ENCODE measurements at regions not wholly inside any gene's neighbourhood (a gene's known extent, or its start where the extent isn't known, plus 50 kb on each side); places are given as distances from the start of the nearest gene placed in this dataset.

DNA sequence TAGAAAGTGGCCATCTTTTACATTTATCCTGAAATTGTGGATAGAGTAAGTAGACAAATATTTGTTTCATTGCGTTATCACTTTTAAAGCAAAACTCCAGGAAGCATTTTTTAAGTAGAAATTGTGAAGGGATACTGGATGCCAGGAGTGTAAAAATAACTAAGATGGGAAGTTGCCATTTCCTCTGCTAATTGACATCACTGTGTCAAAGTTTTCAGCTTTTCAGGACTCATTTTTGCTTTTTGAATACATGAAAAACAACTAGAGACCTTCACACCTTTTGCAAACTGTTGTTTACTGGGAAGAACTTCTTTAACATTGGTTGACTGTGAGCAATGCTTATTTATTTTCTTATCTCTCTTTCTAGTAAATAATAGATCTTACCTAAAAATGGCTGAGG, 337.5 kb downstream of the NR2F1-AS1 start:
- TF ChIP-seq TAF1 (IDR thresholded peaks at IDR 0.05; ENCODE audit: low read depth) (no peak), NFIC (IDR thresholded peaks at IDR 0.05) (no peak), FOXM1 (IDR thresholded peaks at IDR 0.05; ENCODE audit: borderline replicate concordance, low read depth) (no peak), CEBPB (IDR thresholded peaks at IDR 0.05) (no peak), EP300 (IDR thresholded peaks at IDR 0.05; ENCODE audit: borderline replicate concordance) (no peak), RAD21 (IDR thresholded peaks at IDR 0.05; ENCODE audit: low read depth) (no peak), TEAD4 (IDR thresholded peaks at IDR 0.05) (no peak), YY1 (IDR thresholded peaks at IDR 0.05; ENCODE audit: low read depth) (no peak), ZBTB7A (IDR thresholded peaks at IDR 0.05; ENCODE audit: low read depth) (no peak), EGR1 (IDR thresholded peaks at IDR 0.05) (no peak), CREB1 (IDR thresholded peaks at IDR 0.05; ENCODE audit: low read depth) (no peak)
- TF ChIP-seq, protein P1, sequence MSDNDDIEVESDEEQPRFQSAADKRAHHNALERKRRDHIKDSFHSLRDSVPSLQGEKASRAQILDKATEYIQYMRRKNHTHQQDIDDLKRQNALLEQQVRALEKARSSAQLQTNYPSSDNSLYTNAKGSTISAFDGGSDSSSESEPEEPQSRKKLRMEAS (IDR thresholded peaks at IDR 0.05), result no peak
- TF ChIP-seq, protein P2, sequence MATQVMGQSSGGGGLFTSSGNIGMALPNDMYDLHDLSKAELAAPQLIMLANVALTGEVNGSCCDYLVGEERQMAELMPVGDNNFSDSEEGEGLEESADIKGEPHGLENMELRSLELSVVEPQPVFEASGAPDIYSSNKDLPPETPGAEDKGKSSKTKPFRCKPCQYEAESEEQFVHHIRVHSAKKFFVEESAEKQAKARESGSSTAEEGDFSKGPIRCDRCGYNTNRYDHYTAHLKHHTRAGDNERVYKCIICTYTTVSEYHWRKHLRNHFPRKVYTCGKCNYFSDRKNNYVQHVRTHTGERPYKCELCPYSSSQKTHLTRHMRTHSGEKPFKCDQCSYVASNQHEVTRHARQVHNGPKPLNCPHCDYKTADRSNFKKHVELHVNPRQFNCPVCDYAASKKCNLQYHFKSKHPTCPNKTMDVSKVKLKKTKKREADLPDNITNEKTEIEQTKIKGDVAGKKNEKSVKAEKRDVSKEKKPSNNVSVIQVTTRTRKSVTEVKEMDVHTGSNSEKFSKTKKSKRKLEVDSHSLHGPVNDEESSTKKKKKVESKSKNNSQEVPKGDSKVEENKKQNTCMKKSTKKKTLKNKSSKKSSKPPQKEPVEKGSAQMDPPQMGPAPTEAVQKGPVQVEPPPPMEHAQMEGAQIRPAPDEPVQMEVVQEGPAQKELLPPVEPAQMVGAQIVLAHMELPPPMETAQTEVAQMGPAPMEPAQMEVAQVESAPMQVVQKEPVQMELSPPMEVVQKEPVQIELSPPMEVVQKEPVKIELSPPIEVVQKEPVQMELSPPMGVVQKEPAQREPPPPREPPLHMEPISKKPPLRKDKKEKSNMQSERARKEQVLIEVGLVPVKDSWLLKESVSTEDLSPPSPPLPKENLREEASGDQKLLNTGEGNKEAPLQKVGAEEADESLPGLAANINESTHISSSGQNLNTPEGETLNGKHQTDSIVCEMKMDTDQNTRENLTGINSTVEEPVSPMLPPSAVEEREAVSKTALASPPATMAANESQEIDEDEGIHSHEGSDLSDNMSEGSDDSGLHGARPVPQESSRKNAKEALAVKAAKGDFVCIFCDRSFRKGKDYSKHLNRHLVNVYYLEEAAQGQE (IDR thresholded peaks at IDR 0.05; ENCODE audit: low read depth), result no peak
- TF ChIP-seq, protein P3, sequence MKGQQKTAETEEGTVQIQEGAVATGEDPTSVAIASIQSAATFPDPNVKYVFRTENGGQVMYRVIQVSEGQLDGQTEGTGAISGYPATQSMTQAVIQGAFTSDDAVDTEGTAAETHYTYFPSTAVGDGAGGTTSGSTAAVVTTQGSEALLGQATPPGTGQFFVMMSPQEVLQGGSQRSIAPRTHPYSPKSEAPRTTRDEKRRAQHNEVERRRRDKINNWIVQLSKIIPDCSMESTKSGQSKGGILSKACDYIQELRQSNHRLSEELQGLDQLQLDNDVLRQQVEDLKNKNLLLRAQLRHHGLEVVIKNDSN (IDR thresholded peaks at IDR 0.05), result no peak
